Cardiac fibroblast (primary cell): ENCODE measurements at regions not wholly inside any gene's neighbourhood (a gene's known extent, or its start where the extent isn't known, plus 50 kb on each side); places are given as distances from the start of the nearest gene placed in this dataset.

ENCODE experiments used
- DNase-seq, 2 donors: peaks; one replicate each; pipeline versions ENCODE4 v3.0.0 to v3.0.0-alpha.2; 2010; ENCODE audit warnings: low read depth in 2 of 2
- H3K4me3 ChIP-seq, 2 donors: replicated peaks in 1 of 2; 1 replicate in 1 of 2; 2 replicates in 1 of 2; pipeline ENCODE4 v1.5.1; 2011; ENCODE audit warnings: low read depth in 2 of 2, low read length in 2 of 2, mild to moderate bottlenecking in 2 of 2, moderate library complexity in 1 of 2
- TF ChIP-seq, protein P1 (sequence below): IDR thresholded peaks from one replicate; pipeline ENCODE4 v1.5.1; 2011; ENCODE audit warnings: low read depth, mild to moderate bottlenecking, low read length, inconsistent platforms

DNA sequence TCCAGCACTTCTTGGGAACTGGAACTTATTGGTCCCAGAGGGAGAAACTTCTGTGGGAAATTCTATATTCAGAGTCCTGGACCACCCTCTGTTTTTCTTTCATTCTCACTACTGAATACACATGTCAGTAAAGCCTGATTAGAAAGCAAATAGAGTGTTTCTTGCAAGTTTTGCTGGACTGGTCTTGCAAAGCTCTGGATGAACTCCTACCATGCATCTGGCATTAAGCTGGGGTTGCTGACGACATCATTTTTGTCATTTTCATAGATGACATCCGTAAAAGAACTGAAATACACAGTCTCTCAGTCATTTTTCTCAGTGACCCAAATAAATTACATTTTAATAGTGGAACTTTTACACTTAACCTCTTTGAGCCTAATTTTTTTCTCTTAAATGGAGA is 283.2 kb downstream of the DMAC1 start:
- TF ChIP-seq, protein P1, sequence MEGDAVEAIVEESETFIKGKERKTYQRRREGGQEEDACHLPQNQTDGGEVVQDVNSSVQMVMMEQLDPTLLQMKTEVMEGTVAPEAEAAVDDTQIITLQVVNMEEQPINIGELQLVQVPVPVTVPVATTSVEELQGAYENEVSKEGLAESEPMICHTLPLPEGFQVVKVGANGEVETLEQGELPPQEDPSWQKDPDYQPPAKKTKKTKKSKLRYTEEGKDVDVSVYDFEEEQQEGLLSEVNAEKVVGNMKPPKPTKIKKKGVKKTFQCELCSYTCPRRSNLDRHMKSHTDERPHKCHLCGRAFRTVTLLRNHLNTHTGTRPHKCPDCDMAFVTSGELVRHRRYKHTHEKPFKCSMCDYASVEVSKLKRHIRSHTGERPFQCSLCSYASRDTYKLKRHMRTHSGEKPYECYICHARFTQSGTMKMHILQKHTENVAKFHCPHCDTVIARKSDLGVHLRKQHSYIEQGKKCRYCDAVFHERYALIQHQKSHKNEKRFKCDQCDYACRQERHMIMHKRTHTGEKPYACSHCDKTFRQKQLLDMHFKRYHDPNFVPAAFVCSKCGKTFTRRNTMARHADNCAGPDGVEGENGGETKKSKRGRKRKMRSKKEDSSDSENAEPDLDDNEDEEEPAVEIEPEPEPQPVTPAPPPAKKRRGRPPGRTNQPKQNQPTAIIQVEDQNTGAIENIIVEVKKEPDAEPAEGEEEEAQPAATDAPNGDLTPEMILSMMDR: no peak
- no peak overlapping the region for H3K4me3 ChIP-seq
- no peak for DNase-seq

DNA sequence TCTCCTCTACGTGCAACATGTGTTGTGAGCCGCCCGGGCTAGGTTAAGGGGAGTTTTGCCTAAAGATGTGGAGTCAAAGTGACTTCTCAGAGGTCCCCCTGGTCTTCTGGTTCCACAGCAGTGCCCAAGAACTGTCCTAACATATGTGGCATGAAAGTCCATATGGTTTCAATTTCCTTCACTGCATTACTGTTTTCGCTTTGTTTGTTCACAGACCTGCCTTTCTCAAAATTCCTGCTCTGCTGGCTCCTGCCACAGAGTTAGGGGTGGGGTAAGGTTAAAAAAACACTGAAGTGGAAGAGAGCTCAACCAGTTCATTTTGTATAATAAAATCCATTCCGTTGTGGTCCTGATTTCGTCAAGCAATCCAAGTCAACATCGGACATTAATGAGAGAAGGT is 289.4 kb downstream of the DMAC1 start:
- TF ChIP-seq, protein P1: no peak
- no peak overlapping the region for H3K4me3 ChIP-seq
- DNase-seq: no peak

DNA sequence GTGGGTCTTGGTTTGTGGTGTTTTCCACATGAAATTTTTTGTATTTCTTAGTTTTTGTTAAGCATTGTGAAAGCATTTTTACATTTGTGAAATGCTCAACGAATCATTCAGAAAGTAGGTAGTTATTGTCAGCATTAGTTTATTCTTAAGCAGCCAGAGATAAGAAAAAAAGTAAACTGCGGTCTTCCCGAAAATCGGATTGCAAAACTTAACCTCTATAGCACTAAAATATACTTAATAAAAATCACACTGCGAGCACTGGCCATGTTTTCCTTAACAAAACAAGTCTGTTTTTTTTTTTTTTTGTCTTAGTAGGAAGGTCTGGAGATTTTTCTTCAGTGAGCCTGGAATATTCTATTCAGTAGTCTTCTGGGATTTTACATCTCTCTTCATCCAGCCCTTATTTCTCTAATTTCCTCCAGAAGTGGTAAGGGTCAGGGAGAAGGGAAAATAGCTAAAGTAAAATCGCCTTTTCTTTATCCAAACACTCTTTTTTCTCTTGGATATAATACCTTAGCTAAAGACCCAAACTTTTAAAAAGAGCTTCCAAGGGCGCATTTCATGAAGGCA is 289.9 kb downstream of the DMAC1 start:
- peak in 1 of 2 donors; percentile 3 for DNase-seq
- no peak overlapping the region for H3K4me3 ChIP-seq
- TF ChIP-seq, protein P1: no peak

DNA sequence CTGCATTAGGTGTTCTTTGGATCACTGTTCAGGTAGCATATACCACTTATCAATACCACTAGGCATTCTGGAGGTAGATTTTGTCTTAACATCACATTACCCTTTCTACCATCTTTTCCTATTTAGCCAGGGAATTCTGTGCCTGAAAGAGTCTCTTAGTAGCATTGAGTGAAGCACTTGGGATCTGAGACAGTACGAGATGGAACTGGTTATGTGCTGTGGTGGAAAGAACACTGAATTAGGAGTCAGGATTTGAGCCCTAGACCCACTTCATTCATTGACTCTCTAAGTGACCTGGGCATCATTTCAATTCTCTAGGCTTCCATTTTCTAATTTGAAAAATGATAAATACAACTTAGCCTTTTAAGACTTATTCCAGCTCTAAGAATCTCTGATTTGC is 291.1 kb downstream of the DMAC1 start:
- no peak for DNase-seq

DNA sequence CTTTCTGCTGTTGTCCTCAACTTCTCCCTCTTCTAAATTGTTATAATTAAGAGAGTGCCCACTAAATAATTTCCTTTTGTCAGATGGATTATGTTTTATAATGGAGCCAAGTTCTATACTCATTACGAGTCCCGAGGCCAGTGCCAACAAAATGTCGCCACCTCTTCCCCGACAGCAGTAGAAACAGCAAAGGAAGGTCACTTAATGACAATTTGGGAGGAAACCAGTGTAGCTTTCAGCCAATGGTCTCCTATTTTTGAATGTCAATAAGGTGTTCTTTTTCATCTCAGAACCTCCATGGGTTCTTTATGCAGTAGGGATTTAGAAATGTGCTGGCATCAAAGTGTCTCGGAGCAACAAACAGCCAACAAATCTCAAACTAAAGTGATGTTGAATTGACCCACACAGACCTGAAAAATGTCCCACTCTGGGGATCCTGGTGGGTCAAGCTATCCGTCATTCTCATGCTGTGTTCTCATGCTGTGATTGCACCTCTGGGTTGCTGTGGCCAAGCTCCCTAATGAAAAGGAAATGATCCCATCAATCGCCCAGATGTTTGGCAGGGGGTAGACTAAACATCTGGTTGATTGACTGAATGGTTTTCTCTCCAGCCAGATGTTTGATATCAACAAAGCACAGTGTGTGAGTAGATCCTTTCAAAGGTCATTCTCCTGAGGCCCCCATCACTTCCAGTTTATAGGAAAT is 291.9 kb downstream of the DMAC1 start:
- no peak overlapping the region for H3K4me3 ChIP-seq
- TF ChIP-seq, protein P1: no peak
- DNase-seq: no peak

More for the DNA sequence above, 291.1 kb downstream of the DMAC1 start:
- TF ChIP-seq, protein P1: no peak
- H3K4me3 ChIP-seq: no peak overlapping the region

DNA sequence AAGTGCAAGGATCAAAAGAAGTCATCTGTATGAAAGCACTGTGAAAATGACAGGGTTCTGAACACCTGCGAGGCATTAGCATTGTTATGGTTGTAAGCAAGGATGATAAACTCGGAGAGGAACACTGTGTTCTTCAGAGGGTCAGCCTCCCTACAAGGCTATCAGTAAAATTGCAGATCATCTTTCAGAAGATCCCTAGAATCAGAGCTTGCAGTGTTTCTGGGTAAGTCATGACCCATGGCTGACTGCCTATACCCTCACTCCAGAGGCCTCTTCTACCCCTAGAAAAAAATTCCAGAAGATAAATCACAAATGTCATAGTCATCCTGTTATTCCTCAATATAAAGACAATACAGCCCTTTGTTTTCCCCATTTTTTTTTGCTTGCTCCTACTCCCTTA is 292.6 kb downstream of the DMAC1 start:
- H3K4me3 ChIP-seq: no peak overlapping the region
- DNase-seq: no peak
- TF ChIP-seq, protein P1: no peak
